NCI-H146 treated with DMSO at 0.1 percent for 48 hours (cell line): ENCODE measurements at regions not wholly inside any gene's neighbourhood (a gene's known extent, or its start where the extent isn't known, plus 50 kb on each side); places are given as distances from the start of the nearest gene placed in this dataset.

Experiments used
- DNase-seq: peaks from one replicate; lab custom pipeline; 2025; ENCODE audit not compliant: unreplicated experiment; lab: John Stamatoyannopoulos, UW

- no peak for DNase-seq
Observed at GRCh38 chr4:115370490-115370889, 257.1 kb upstream of the NDST4 start.

- DNase-seq: no peak
Observed at GRCh38 chr4:115370012-115370411, 256.6 kb upstream of the NDST4 start.

- DNase-seq: no peak
Observed at GRCh38 chr4:115366390-115366789, 253.0 kb upstream of the NDST4 start.

DNA sequence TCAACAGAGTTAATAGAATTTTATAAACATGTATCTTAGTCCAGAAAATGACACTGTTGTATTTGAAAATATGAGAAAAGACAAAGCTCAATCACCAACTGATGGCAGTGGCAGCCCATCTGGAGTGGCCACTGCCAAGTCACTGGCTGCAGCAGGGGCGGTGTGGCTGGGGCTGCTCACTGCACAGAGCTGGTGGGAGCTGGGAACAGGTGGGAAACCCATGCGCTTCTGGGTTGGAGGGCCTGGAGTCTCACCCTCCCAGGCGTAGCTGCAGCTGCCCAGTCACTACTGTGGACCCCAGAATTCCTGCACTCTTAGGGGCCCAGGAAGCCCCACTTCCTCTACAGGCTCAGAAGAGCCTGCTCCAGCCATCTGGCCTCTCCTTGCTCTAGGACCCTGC, 251.8 kb upstream of the NDST4 start:
- no peak for DNase-seq

- DNase-seq: no peak
Observed at GRCh38 chr4:115361781-115362180, 248.4 kb upstream of the NDST4 start.

DNA sequence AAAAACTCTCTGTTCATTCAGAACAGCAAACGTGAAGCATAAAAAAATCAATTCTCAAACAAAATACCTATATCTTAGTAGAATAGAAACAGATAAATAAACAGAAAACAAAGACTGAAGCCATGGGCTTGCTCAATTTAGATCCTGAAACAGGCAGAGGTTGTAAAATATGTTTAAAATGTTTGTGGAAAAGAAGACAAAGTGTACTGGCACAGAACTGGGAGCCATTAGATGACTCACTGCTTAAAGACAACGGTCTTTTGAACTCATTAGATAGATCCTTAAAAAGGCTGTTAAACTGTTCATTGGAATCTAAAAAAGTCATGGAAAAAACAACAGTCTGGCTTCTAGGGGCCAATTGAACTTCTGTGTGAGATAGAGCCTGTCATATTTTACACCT, 247.0 kb upstream of the NDST4 start:
- DNase-seq: no peak

- DNase-seq: no peak
Observed at GRCh38 chr4:115357776-115358175, 244.4 kb upstream of the NDST4 start.

GRCh38 chr4:115356176-115356575, 242.8 kb upstream of the NDST4 start:
- DNase-seq: no peak

GRCh38 chr4:115355329-115355728, 241.9 kb upstream of the NDST4 start:
- no peak for DNase-seq

- DNase-seq: no peak
Observed at GRCh38 chr4:115353370-115353769, 239.9 kb upstream of the NDST4 start.

- no peak for DNase-seq
Observed at GRCh38 chr4:115343171-115343570, 229.8 kb upstream of the NDST4 start.

DNA sequence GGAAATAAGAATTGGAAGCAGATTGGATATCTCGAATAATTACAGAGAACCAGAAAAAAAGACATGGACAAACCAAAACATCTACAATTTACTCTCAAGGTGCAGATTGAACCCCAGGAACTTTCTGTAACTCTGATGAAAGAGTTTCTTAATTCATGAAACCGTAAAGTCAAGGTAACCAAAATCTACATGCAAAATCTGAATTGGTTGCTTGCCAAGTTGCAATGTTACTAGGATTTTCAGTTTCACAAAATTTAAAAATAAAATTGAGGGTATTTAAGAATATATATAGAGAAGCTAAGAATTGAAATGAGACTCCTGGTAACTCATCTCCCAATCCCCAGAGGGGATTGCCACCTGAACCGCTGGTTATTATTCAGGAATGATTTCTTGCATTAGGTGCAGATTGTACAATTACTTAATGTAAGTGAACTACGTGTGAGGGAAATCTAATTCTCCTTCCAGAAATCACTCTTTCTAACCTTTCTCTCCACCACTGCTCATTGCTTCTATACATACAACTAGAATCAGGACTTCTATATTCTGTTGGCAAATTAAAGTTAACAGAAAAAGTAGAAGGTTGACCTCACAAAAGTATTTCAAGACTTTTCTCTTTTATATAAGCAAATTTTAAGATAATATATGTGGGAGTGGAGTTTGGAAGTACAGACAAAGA, 221.5 kb upstream of the NDST4 start:
- no peak for DNase-seq

DNA sequence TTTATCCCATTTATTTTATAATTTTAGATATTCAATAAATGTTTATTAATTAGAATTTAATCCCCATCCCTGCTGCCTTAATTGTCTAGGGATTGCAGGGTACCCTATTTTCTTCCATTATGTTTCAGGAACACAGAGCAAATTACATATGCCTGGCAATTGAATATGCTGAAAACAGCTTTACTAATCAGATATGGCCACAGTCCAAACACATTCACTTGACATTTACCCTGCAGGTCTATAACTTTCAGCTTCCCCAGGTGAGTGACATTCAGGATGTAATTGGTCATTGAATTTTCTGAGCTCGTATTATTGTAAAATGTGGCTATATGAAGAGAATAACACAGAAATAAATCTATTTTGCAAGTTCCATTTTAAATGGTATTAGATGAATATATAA, 218.7 kb upstream of the NDST4 start:
- DNase-seq: peak; percentile 24

- DNase-seq: no peak
Observed at GRCh38 chr4:115331241-115331640, 217.8 kb upstream of the NDST4 start.

- no peak for DNase-seq
Observed at GRCh38 chr4:115325836-115326235, 212.4 kb upstream of the NDST4 start.

DNA sequence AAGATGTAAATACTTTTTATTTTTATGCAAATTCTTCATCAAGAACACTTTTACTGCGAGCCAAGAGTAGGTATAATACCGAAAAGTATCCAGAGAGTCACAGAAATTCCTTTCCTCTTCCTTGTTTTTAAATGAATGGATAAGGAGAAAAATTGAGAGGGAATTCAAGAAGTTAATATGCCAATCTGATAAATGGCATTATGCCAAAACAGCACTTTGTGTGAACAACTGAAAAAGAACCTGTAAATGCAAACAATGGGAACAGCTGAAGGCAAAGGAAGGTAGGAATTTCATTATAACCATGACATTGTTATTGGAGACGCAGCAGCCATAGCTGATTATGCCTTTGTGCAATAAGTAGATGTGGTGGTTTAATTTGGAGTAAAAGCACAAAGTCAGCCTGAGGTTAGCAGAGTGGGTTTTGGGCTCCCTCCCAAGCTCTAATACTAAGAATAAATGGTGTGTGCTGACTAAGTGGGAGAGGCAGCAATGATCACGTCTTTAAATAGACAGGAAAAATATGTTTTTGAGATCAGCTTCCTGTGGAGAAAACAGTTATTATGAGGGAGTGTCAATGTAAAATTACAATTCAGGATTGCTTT, 209.8 kb upstream of the NDST4 start:
- peak; percentile 79 for DNase-seq

DNA sequence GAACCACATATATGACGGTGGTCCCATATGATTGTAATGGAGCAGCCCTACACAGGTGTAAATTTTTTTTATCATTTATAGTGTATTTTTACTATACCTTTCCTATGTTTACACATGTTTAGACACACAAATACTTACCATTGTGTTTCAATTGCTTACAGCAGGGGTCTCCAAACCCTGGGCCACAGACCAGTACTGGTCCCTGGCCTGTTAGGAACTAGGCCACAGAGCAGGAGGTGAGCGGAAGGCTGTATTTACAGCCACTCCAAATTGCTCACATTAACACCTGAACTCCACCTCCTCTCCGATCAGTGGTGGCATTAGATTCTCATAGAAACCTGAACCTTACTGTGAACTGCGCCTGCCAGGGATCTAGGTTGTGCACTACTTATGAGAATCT, 201.8 kb upstream of the NDST4 start:
- no peak for DNase-seq

DNA sequence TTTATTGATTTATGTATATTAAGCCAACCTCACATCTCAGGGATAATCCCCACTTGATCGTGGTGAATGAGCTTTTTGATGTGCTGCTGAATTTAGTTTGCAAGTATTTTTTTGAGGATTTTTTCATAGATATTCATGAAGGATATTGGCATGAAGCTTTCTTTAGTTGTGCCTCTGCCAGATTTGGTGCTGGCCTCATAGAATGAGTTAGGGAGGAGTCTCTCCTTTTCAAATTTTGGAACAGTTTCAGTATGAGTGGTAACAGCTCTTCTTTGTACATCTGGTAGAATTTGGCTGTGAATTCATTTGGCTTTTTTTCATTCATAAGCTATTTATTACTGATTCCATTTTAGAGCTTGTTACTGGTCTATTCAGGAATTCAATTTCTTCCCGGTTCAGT, 197.2 kb upstream of the NDST4 start:
- DNase-seq: no peak

DNA sequence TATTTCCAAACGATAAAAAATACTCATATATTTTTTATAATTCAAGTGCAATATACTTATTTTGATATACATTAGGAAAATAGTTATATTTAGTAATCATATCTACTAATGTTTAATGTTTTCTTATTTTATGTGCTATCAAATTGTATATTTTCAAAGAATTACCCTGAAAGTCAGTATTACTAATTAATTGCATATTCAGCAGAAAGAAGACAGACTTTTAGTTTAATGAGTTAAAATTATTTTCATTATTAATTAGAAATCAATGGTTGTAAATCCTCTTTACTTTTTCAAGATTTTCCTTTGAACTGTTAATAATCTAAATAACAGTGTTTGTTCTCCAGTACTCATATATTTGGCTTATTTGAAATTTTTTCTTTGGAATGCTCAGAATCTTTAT, 181.3 kb upstream of the NDST4 start:
- no peak for DNase-seq

DNA sequence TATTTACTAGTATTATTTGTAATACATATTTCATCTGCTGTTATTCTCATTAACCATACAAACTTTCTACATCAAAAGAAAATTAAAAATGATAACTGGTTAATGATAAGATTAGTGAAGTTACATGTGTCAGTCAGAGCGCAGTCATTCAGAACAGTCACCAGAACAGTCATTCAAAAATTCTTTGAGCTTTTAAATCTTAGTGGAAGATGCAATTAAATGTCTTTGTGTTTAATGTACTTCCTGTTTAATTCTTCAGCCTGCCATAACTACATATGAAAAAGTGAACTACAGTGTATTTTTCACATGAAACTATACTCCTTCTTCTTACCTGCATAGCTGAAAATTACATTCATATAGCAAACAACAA, 179.7 kb upstream of the NDST4 start:
- no peak for DNase-seq

DNA sequence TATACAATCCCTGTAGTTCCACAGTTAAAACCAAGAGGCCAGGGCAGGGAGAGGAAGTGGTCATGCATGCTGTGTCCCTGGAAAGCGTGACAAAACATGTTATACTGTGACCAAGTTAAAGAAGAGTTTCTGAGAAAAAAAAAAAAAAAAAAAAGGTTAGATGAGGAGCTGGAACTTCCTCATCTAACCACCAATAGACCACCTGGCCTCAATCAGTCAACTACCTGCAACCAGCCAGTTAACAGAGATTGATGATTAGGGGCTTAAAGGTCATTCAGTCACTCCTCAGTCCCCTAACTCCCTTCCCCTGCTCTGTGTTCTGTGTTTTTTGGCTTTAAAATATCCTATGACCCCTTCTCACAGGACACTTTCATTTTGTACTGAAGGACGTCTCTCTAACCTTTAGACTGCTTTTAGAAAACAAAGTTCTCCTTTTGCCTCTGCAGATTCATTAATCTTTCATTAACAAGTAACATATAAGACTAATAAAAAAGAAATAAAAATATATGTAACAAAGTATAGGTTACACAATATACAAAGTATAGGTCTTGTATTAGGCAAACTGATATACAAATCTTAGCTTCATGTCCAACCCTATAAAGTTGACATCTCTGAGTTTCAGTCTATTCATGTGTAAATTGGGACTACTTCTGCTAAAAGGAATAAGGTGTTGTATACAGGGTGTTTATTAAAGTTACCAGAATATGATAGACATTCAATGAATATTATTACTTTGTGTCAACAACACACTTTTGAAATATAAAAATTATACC, 179.1 kb upstream of the NDST4 start:
- no peak for DNase-seq

DNA sequence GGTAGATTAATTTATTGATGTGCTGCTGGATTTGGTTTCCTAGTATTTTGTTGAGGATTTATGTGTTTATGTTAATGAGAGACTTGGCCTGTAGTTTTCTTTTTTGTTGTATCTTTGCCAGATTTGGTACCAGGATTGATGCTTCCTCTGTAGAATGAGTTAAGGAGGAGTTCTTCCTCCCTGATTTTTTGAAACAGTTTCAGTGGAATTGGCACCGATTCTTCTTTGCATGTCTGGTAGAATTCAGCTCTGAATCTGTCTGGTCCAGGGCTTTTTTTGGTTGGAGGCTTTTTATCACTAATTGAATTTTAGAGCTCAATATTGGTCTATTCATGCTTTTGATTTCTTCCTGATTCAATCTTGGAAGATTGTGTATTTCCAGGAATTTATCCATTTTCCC, 174.0 kb upstream of the NDST4 start:
- DNase-seq: no peak
